GM23248 (cell line): ENCODE measurements at regions not wholly inside any gene's neighbourhood (a gene's known extent, or its start where the extent isn't known, plus 50 kb on each side); places are given as distances from the start of the nearest gene placed in this dataset.
"Not testable (repeated sequence)": the region's sequence is repeated elsewhere in the genome, so short reads cannot be mapped to it uniquely, and the experiment has no call there.

Experiments
- DNase-seq: peaks from one replicate; pipeline ENCODE4 v3.0.0-alpha.2; 2015
- H2AFZ ChIP-seq: fragments of 200-600 bp; sonication (generic); 2 replicates; pipeline ENCODE4 v1.6.1; 2016; ENCODE audit warnings: antibody characterized with exemption
- H3F3A ChIP-seq: fragments of 200-600 bp; sonication (generic); 2 replicates; pipeline ENCODE4 v1.6.1; 2016; ENCODE audit warnings: mild to moderate bottlenecking, antibody characterized with exemption, mixed run types; ENCODE audit not compliant: insufficient read depth
- H3K27ac ChIP-seq: fragments of 200-600 bp; sonication (generic); 2 replicates; pipeline ENCODE4 v1.5.1; 2016; ENCODE audit warnings: mild to moderate bottlenecking
- H3K27me3 ChIP-seq: fragments of 200-600 bp; sonication (generic); replicated peaks from 2 replicates; pipeline ENCODE4 v1.6.1; 2016; ENCODE audit warnings: mild to moderate bottlenecking; ENCODE audit not compliant: insufficient read depth
- H3K36me3 ChIP-seq: fragments of 200-600 bp; sonication (generic); 2 replicates; pipeline ENCODE4 v1.6.1; 2016; ENCODE audit warnings: low read depth, mild to moderate bottlenecking
- H3K4me1 ChIP-seq: fragments of 200-600 bp; sonication (generic); 2 replicates; pipeline ENCODE4 v1.6.1; 2016; ENCODE audit warnings: mild to moderate bottlenecking; ENCODE audit not compliant: insufficient read depth
- H3K4me2 ChIP-seq: fragments of 200-600 bp; sonication (generic); one replicate; pipeline ENCODE4 v1.6.1; 2016; ENCODE audit warnings: mild to moderate bottlenecking; ENCODE audit not compliant: unreplicated experiment
- H3K4me3 ChIP-seq: fragments of 200-600 bp; sonication (generic); 2 replicates; pipeline ENCODE4 v1.5.1; 2016; ENCODE audit warnings: mild to moderate bottlenecking
- H3K79me2 ChIP-seq: fragments of 200-600 bp; sonication (generic); 2 replicates; pipeline ENCODE4 v1.6.1; 2016; ENCODE audit warnings: mild to moderate bottlenecking; ENCODE audit not compliant: insufficient read depth
- H3K9ac ChIP-seq: fragments of 200-600 bp; sonication (generic); 2 replicates; pipeline ENCODE4 v1.6.1; 2016; ENCODE audit warnings: mild to moderate bottlenecking
- H3K9me2 ChIP-seq: fragments of 200-600 bp; sonication (generic); 2 replicates; pipeline ENCODE4 v1.6.1; 2016; ENCODE audit warnings: mixed run types, mild to moderate bottlenecking, moderate library complexity; ENCODE audit not compliant: insufficient read depth
- H3K9me3 ChIP-seq: fragments of 200-600 bp; sonication (generic); one replicate; pipeline ENCODE4 v1.6.1; 2017; ENCODE audit warnings: low read depth
- H4K20me1 ChIP-seq: fragments of 200-600 bp; sonication (generic); 2 replicates; pipeline ENCODE4 v1.6.0; 2016; ENCODE audit not compliant: insufficient read depth
- EZH2 ChIP-seq: fragments of 200-600 bp; sonication (generic); IDR thresholded peaks from 2 replicates; pipeline ENCODE4 v1.6.1; 2018; ENCODE audit warnings: antibody characterized with exemption, mild to moderate bottlenecking; ENCODE audit not compliant: insufficient read depth, poor library complexity, severe bottlenecking
- EZH2phosphoT487 ChIP-seq: fragments of 200-600 bp; sonication (generic); IDR thresholded peaks from 2 replicates; pipeline ENCODE4 v1.6.1; 2018; ENCODE audit warnings: antibody characterized with exemption, moderate library complexity, mild to moderate bottlenecking, low read depth; ENCODE audit not compliant: insufficient read depth
- whole genome bisulfite sequencing, 2 experiments: methylation state at CpG; one replicate each; pipeline ENCODE4 v1.1.6; 2015 to 2017; ENCODE audit warnings: low lambda C conversion rate in 2 of 2, low coverage in 1 of 2; ENCODE audit errors: missing lambda C conversion rate in 2 of 2; 5-methylcytosine and 5-hydroxymethylcytosine counted together
- in situ Hi-C: fragments of 300-500 bp; cut with MboI; formaldehyde crosslinking; loops from 2 replicates; pipeline ENCODE4 v1.15.0; 2020

GRCh38 chrX:35625714-35626113 lies 172.4 kb upstream of the MAGEB16 start:
- WGBS, 2 experiments: 86 to 92% methylated on average over 4 to 27 of the region's 31 CpGs
- no peak overlapping the region for H3K27ac ChIP-seq
- no peaks in the 10 kb centered on the region for H3K4me1 ChIP-seq
- no peaks in the 10 kb centered on the region for H3K9me3 ChIP-seq
- H4K20me1 ChIP-seq: no peaks in the 10 kb centered on the region
- H3K9ac ChIP-seq: no peak overlapping the region
- TF ChIP-seq EZH2 (no peak), EZH2phosphoT487 (no peak)
- H3F3A ChIP-seq: no peaks in the 10 kb centered on the region
- H3K27me3 ChIP-seq: no peaks in the 10 kb centered on the region
- no peaks in the 10 kb centered on the region for H3K79me2 ChIP-seq
- H3K36me3 ChIP-seq: no peaks in the 10 kb centered on the region
- no peak overlapping the region for H2AFZ ChIP-seq
- no peaks in the 10 kb centered on the region for H3K9me2 ChIP-seq
- in situ Hi-C loops: no loop called here
- no peak overlapping the region for H3K4me2 ChIP-seq
- no peak for DNase-seq
- H3K4me3 ChIP-seq: no peak overlapping the region

- no peaks in the 10 kb centered on the region for H4K20me1 ChIP-seq
- WGBS, 2 experiments: 74 to 77% methylated on average over 13 to 14 of the region's 14 CpGs
- H3K9me2 ChIP-seq: no peaks in the 10 kb centered on the region
- no peak overlapping the region for H3K27ac ChIP-seq
- in situ Hi-C loops: no loop called here
- no peak overlapping the region for H3K4me2 ChIP-seq
- no peaks in the 10 kb centered on the region for H3F3A ChIP-seq
- no peak overlapping the region for H3K9ac ChIP-seq
- H3K9me3 ChIP-seq: no peaks in the 10 kb centered on the region
- H3K4me3 ChIP-seq: no peak overlapping the region
- H2AFZ ChIP-seq: no peak overlapping the region
- no peak for TF ChIP-seq EZH2
- no peak for TF ChIP-seq EZH2phosphoT487
- H3K27me3 ChIP-seq: no peaks in the 10 kb centered on the region
- no peaks in the 10 kb centered on the region for H3K36me3 ChIP-seq
- H3K4me1 ChIP-seq: no peaks in the 10 kb centered on the region
- no peaks in the 10 kb centered on the region for H3K79me2 ChIP-seq
- no peak for DNase-seq
Observed at GRCh38 chrX:35626124-35626523, 172.0 kb upstream of the MAGEB16 start.

- in situ Hi-C loops, H3K4me3 ChIP-seq, H2AFZ ChIP-seq, H3K4me1 ChIP-seq, DNase-seq, H3K4me2 ChIP-seq, H4K20me1 ChIP-seq, H3K9me3 ChIP-seq, H3K36me3 ChIP-seq, H3K9ac ChIP-seq, H3K9me2 ChIP-seq, H3F3A ChIP-seq, H3K27me3 ChIP-seq, H3K79me2 ChIP-seq, H3K27ac ChIP-seq: not testable (repeated sequence)
- WGBS, 2 experiments: 31 to 76% methylated on average over 2 to 8 of the region's 8 CpGs
Observed at GRCh38 chrX:35635971-35636370, 162.2 kb upstream of the MAGEB16 start.

GRCh38 chrX:35664833-35665232 lies 133.3 kb upstream of the MAGEB16 start:
- H3K4me2 ChIP-seq: no peak overlapping the region
- no peak overlapping the region for H3K27ac ChIP-seq
- H3K4me1 ChIP-seq: no peaks in the 10 kb centered on the region
- no peak overlapping the region for H2AFZ ChIP-seq
- no peaks in the 10 kb centered on the region for H3K36me3 ChIP-seq
- H3K4me3 ChIP-seq: no peak overlapping the region
- H3F3A ChIP-seq: no peaks in the 10 kb centered on the region
- no peaks in the 10 kb centered on the region for H3K27me3 ChIP-seq
- H4K20me1 ChIP-seq: no peaks in the 10 kb centered on the region
- no peaks in the 10 kb centered on the region for H3K9me2 ChIP-seq
- no peaks in the 10 kb centered on the region for H3K79me2 ChIP-seq
- no peak overlapping the region for H3K9ac ChIP-seq
- in situ Hi-C loops: no loop called here
- H3K9me3 ChIP-seq: no peaks in the 10 kb centered on the region
- 2 to 9% methylated on average over 2 of the region's 2 CpGs for WGBS, 2 experiments
- DNase-seq: no peak
- TF ChIP-seq EZH2phosphoT487: no peak
- no peak for TF ChIP-seq EZH2

GRCh38 chrX:35665311-35665710 lies 132.8 kb upstream of the MAGEB16 start:
- H3K9me2 ChIP-seq: no peaks in the 10 kb centered on the region
- no peaks in the 10 kb centered on the region for H3K4me1 ChIP-seq
- no peak for TF ChIP-seq EZH2
- no peak for TF ChIP-seq EZH2phosphoT487
- H3K9ac ChIP-seq: no peak overlapping the region
- H3K4me2 ChIP-seq: no peak overlapping the region
- H3F3A ChIP-seq: no peaks in the 10 kb centered on the region
- in situ Hi-C loops: no loop called here
- H3K27ac ChIP-seq: no peak overlapping the region
- no peaks in the 10 kb centered on the region for H3K36me3 ChIP-seq
- H4K20me1 ChIP-seq: no peaks in the 10 kb centered on the region
- no peaks in the 10 kb centered on the region for H3K79me2 ChIP-seq
- DNase-seq: no peak
- no peak overlapping the region for H3K4me3 ChIP-seq
- no peak overlapping the region for H2AFZ ChIP-seq
- H3K9me3 ChIP-seq: no peaks in the 10 kb centered on the region
- H3K27me3 ChIP-seq: no peaks in the 10 kb centered on the region
